ENCODE measurements at regions not wholly inside any gene's neighbourhood (a gene's known extent, or its start where the extent isn't known, plus 50 kb on each side); places are given as distances from the start of the nearest gene placed in this dataset.

DNA sequence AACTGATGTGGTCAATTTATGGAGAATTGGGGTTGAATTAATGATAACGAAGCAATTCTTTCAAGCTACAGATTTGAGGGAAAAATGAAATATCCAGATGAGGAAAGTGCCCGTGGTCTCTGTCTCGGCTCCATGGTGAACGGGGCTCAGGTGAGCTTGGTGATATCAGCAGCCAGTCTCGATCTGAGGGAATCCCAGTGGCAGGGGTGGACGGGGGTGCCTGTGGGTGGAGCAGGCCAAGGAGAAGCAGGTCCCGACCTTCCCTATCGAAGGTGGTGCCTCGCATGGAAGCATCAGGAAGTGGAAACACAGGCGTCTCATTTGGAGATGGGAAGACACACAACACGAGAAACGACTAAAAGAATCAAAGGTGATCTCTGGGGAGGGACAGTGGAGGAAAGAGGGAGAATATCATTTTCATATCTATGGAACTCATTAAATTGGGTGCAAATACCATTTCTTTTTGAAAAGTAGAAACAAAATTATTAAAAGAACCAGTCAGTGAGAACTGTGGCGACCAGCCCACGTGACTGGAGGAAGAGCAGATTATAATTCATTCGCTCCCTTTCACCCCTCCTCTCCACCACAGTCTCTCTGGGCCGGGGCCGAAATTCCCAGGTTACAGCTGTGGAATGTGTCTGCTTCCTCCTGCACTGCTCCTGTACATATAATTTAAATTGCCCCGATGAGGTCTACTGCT lies 354.3 kb upstream of the SFSWAP start:
- TF ChIP-seq, protein P1, sequence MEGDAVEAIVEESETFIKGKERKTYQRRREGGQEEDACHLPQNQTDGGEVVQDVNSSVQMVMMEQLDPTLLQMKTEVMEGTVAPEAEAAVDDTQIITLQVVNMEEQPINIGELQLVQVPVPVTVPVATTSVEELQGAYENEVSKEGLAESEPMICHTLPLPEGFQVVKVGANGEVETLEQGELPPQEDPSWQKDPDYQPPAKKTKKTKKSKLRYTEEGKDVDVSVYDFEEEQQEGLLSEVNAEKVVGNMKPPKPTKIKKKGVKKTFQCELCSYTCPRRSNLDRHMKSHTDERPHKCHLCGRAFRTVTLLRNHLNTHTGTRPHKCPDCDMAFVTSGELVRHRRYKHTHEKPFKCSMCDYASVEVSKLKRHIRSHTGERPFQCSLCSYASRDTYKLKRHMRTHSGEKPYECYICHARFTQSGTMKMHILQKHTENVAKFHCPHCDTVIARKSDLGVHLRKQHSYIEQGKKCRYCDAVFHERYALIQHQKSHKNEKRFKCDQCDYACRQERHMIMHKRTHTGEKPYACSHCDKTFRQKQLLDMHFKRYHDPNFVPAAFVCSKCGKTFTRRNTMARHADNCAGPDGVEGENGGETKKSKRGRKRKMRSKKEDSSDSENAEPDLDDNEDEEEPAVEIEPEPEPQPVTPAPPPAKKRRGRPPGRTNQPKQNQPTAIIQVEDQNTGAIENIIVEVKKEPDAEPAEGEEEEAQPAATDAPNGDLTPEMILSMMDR (IDR thresholded peaks at IDR 0.05), result no peak
- no peak for TF ChIP-seq POLR2A (IDR thresholded peaks at IDR 0.05)

All from esophagus squamous epithelium (tissue), 4 donors.